OCI-LY1 (cell line): ENCODE measurements at regions not wholly inside any gene's neighbourhood (a gene's known extent, or its start where the extent isn't known, plus 50 kb on each side); places are given as distances from the start of the nearest gene placed in this dataset.

Experiments used
- H2AFZ ChIP-seq: fragments of 200-600 bp; sonication (generic), shearing (Covaris generic); 2 replicates; pipeline ENCODE4 v1.6.0; 2014; ENCODE audit warnings: antibody characterized with exemption, mild to moderate bottlenecking, low read length
- H3F3A ChIP-seq: fragments of 200-600 bp; sonication (generic), shearing (Covaris generic); 2 replicates; pipeline ENCODE4 v1.6.0; 2014; ENCODE audit warnings: mild to moderate bottlenecking, antibody characterized with exemption, low read length, moderate library complexity; ENCODE audit not compliant: insufficient read depth
- H3K27ac ChIP-seq: fragments of 200-600 bp; sonication (generic); 2 replicates; pipeline ENCODE4 v1.5.1; 2014; ENCODE audit warnings: low read length, mixed run types, mild to moderate bottlenecking, low read depth; ENCODE audit not compliant: poor library complexity, severe bottlenecking
- H3K27me3 ChIP-seq: fragments of 200-600 bp; sonication (generic); 2 replicates; pipeline ENCODE4 v1.6.0; 2014; ENCODE audit warnings: antibody characterized with exemption, mild to moderate bottlenecking, low read length, moderate library complexity; ENCODE audit not compliant: insufficient read depth
- H3K36me3 ChIP-seq: fragments of 200-600 bp; sonication (generic); 2 replicates; pipeline ENCODE4 v1.6.1; 2014; ENCODE audit warnings: mild to moderate bottlenecking, antibody characterized with exemption, low read length, moderate library complexity, mixed read lengths; ENCODE audit not compliant: insufficient read depth
- H3K4me1 ChIP-seq: fragments of 200-600 bp; sonication (generic); 2 replicates; pipeline ENCODE4 v1.5.1; 2014; ENCODE audit warnings: mild to moderate bottlenecking, low read length, moderate library complexity; ENCODE audit not compliant: insufficient read depth, severe bottlenecking
- H3K4me2 ChIP-seq: fragments of 200-600 bp; sonication (generic), shearing (Covaris generic); 2 replicates; pipeline ENCODE4 v1.6.1; 2014; ENCODE audit warnings: low read length
- H3K4me3 ChIP-seq: fragments of 200-600 bp; sonication (generic); 2 replicates; pipeline ENCODE4 v1.5.1; 2014; ENCODE audit warnings: low read length, low read depth, mild to moderate bottlenecking, mixed read lengths; ENCODE audit not compliant: poor library complexity, severe bottlenecking
- H3K79me2 ChIP-seq: fragments of 200-600 bp; shearing (Covaris generic); 2 replicates; pipeline ENCODE4 v1.6.1; 2016; ENCODE audit warnings: mixed run types, low read length, mixed read lengths; ENCODE audit not compliant: insufficient read depth
- H3K9ac ChIP-seq: fragments of 200-600 bp; sonication (generic), shearing (Covaris generic); 2 replicates; pipeline ENCODE4 v1.6.1; 2014; ENCODE audit warnings: mild to moderate bottlenecking, low read length, mixed read lengths
- H3K9me2 ChIP-seq: fragments of 200-600 bp; sonication (generic), shearing (Covaris generic); 2 replicates; pipeline ENCODE4 v1.6.1; 2014; ENCODE audit warnings: low read depth, mild to moderate bottlenecking, low read length, mixed read lengths
- H3K9me3 ChIP-seq: fragments of 200-600 bp; shearing (Covaris generic); 2 replicates; pipeline ENCODE4 v1.6.1; 2014; ENCODE audit warnings: low read length, mixed read lengths
- H4K20me1 ChIP-seq: fragments of 200-600 bp; sonication (generic), shearing (Covaris generic); 2 replicates; pipeline ENCODE4 v1.6.0; 2016; ENCODE audit warnings: mild to moderate bottlenecking, low read length; ENCODE audit not compliant: insufficient read depth
- EZH2 ChIP-seq: fragments of 200-600 bp; sonication (generic), shearing (Covaris generic); IDR thresholded peaks from 2 replicates; pipeline ENCODE4 v1.8.0; 2017; ENCODE audit warnings: borderline replicate concordance, mixed run types, mild to moderate bottlenecking, antibody characterized with exemption, low read length, moderate library complexity, mixed read lengths
- TF ChIP-seq, protein P1 (sequence below): fragments of 200-600 bp; sonication (generic), shearing (Covaris generic); IDR thresholded peaks from 2 replicates; pipeline ENCODE4 v1.5.1; 2017; ENCODE audit warnings: mild to moderate bottlenecking, antibody characterized with exemption, low read length, moderate library complexity, mixed read lengths

GRCh38 chr4:156594624-156595023, 377.0 kb downstream of the PDGFC start:
- Histone ChIP-seq H3F3A (no peaks in the 10 kb centered on the region), H3K4me1 (no peaks in the 10 kb centered on the region), H3K4me2 (no peak overlapping the region)

GRCh38 chr4:156593464-156593863, 378.1 kb downstream of the PDGFC start:
- no peak overlapping the region for H3K4me2 ChIP-seq
- no peaks in the 10 kb centered on the region for H3K4me1 ChIP-seq
- no peak overlapping the region for H3K9ac ChIP-seq
- no peaks in the 10 kb centered on the region for H3K36me3 ChIP-seq
- no peaks in the 10 kb centered on the region for H3F3A ChIP-seq
- no peak overlapping the region for H3K27ac ChIP-seq
- no peaks in the 10 kb centered on the region for H3K9me2 ChIP-seq
- no peaks in the 10 kb centered on the region for H3K9me3 ChIP-seq
- no peak for TF ChIP-seq EZH2
- TF ChIP-seq, protein P1, sequence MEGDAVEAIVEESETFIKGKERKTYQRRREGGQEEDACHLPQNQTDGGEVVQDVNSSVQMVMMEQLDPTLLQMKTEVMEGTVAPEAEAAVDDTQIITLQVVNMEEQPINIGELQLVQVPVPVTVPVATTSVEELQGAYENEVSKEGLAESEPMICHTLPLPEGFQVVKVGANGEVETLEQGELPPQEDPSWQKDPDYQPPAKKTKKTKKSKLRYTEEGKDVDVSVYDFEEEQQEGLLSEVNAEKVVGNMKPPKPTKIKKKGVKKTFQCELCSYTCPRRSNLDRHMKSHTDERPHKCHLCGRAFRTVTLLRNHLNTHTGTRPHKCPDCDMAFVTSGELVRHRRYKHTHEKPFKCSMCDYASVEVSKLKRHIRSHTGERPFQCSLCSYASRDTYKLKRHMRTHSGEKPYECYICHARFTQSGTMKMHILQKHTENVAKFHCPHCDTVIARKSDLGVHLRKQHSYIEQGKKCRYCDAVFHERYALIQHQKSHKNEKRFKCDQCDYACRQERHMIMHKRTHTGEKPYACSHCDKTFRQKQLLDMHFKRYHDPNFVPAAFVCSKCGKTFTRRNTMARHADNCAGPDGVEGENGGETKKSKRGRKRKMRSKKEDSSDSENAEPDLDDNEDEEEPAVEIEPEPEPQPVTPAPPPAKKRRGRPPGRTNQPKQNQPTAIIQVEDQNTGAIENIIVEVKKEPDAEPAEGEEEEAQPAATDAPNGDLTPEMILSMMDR: no peak
- no peaks in the 10 kb centered on the region for H3K79me2 ChIP-seq
- H2AFZ ChIP-seq: no peak overlapping the region
- no peaks in the 10 kb centered on the region for H4K20me1 ChIP-seq
- H3K4me3 ChIP-seq: no peak overlapping the region
- H3K27me3 ChIP-seq: no peaks in the 10 kb centered on the region

More at GRCh38 chr4:156594624-156595023, 377.0 kb downstream of the PDGFC start:
- Histone ChIP-seq H2AFZ (no peak overlapping the region), H3K9ac (no peak overlapping the region), H3K27ac (no peak overlapping the region), H3K27me3 (no peaks in the 10 kb centered on the region), H4K20me1 (no peaks in the 10 kb centered on the region), H3K9me2 (no peaks in the 10 kb centered on the region), H3K36me3 (no peaks in the 10 kb centered on the region), H3K4me3 (no peak overlapping the region), H3K9me3 (no peaks in the 10 kb centered on the region), H3K79me2 (no peaks in the 10 kb centered on the region)
- no peak for TF ChIP-seq EZH2
- TF ChIP-seq, protein P1: no peak

- H2AFZ ChIP-seq: no peak overlapping the region
- no peak overlapping the region for H3K4me2 ChIP-seq
- H3K36me3 ChIP-seq: no peaks in the 10 kb centered on the region
- H3K4me1 ChIP-seq: no peaks in the 10 kb centered on the region
- no peaks in the 10 kb centered on the region for H3K9me2 ChIP-seq
- no peak overlapping the region for H3K4me3 ChIP-seq
- no peaks in the 10 kb centered on the region for H3K79me2 ChIP-seq
- TF ChIP-seq EZH2: no peak
- TF ChIP-seq, protein P1: no peak
- H3K9ac ChIP-seq: no peak overlapping the region
- no peaks in the 10 kb centered on the region for H3K27me3 ChIP-seq
- H3F3A ChIP-seq: no peaks in the 10 kb centered on the region
- H4K20me1 ChIP-seq: no peaks in the 10 kb centered on the region
- H3K27ac ChIP-seq: no peak overlapping the region
- no peaks in the 10 kb centered on the region for H3K9me3 ChIP-seq
Observed at GRCh38 chr4:156591679-156592078, 379.9 kb downstream of the PDGFC start.
